NCI-H2081 (cell line): ENCODE measurements at regions not wholly inside any gene's neighbourhood (a gene's known extent, or its start where the extent isn't known, plus 50 kb on each side); places are given as distances from the start of the nearest gene placed in this dataset.
"Not testable (repeated sequence)": the region's sequence is repeated elsewhere in the genome, so short reads cannot be mapped to it uniquely, and the experiment has no call there.

Source experiments
- DNase-seq, 2 experiments: peaks; one replicate each; lab custom pipeline; 2025; lab: John Stamatoyannopoulos, UW

- DNase-seq = no peak
Observed at GRCh38 chr5:101036778-101037177, 133.7 kb upstream of the ST8SIA4 start.

GRCh38 chr5:101035425-101035824, 132.3 kb upstream of the ST8SIA4 start:
- DNase-seq = no peak

DNA sequence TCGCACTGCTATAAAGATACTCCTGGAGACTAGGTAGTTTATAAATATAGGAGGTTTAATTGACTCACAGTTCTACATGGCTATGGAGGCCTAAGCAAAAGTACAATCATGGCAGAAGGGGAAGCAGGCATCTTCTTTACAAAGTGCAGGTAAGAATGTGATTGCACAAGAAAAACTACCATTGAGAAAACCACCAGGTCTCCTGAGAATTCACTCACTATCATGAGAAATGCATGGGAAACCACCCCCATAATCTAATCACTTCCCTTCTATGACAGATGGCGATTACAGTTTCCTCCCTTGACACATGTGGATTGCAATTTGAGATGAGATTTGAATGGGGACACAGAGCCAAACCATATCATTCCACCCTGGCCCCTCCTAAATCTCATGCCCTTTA, 121.2 kb upstream of the ST8SIA4 start:
- DNase-seq = no peak

GRCh38 chr5:101018299-101018698, 115.2 kb upstream of the ST8SIA4 start:
- DNase-seq = no peak

DNA sequence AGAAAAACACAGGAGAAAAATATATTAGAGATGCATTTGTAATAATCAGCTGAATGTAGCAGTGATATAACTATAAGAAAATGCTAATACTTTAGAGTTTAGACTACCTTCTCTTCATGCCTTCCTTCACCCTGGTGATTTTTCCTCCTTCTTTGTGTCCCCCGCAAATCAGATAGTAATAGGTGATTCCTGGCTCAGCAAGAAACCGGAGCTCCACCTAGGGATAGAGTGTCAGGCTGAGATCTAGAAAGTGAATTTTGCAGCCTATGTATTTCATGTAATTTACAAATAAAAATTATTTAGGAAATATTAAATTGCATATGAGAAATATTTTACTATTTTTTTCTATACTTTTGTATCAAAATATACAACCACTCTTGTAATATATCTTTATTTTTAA, 109.8 kb upstream of the ST8SIA4 start:
- no peak for DNase-seq

GRCh38 chr5:101009758-101010519, 106.9 kb upstream of the ST8SIA4 start:
- no peak for DNase-seq

DNA sequence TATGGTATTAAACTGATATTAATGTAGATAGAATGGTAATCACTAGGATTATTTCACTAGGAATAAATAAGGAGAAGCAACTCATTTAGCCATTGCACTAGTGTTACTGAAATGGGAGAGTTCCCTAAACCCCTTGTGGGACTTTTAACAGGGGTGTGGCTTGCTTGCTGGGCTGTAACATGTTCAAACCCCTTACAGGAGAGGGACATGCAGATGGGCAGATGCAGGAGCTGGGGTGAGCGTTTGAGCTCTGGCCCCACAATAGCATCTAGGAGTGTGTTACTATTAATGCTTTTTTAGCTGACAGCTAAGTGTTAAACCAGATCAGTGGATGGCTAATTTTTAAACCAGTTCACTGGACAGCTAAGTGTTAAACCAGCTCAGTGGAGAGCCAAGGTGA, 89.3 kb upstream of the ST8SIA4 start:
- no peak for DNase-seq

GRCh38 chr5:100983601-100984000, 80.5 kb upstream of the ST8SIA4 start:
- DNase-seq = not testable (repeated sequence)

GRCh38 chr5:100974082-100974481, 71.0 kb upstream of the ST8SIA4 start:
- DNase-seq = no peak

DNA sequence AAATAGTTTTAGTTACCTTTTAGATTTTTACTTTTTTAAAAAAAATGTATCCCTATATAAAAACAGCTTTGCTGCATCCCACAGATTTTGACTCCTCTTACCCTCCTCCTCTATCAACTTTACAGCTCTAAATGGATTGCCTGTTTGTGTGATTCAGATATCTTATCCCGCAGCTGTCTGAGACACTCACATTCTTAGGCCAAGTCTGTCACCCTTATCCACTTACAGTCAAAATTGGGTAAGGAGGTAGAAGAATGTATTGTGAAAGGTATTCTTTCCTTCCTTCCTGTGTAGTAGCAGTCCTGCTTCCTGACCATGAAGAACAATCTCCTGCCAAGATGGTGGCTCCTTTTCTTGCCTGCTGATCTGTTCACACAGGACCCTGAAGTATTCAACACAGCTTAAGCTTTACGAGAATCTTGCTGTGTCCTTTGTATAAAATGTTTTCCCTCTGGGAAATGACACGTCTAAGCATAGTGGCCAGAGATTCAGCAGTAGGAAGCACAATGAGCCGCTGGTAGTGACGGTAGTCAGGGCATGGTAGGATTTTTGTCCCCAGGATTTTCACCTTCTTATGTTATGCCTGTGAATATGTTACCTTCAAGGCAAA, 67.7 kb upstream of the ST8SIA4 start:
- DNase-seq = no peak

- no peak for DNase-seq
Observed at GRCh38 chr5:100965291-100965690, 62.2 kb upstream of the ST8SIA4 start.
